SK-N-SH (cell line): ENCODE measurements at regions not wholly inside any gene's neighbourhood (a gene's known extent, or its start where the extent isn't known, plus 50 kb on each side); places are given as distances from the start of the nearest gene placed in this dataset.
"Not testable (repeated sequence)": the region's sequence is repeated elsewhere in the genome, so short reads cannot be mapped to it uniquely, and the experiment has no call there.

Source experiments
- CTCF ChIA-PET: fragments of 300-600, 350-600 bp; formaldehyde crosslinking; extraction: SDS; loops from one replicate; lab custom pipeline; 2021; lab: Yijun Ruan, JAX
- POLR2A ChIA-PET: fragments of 350-600 bp; sonication (Branson Sonifier 250); formaldehyde crosslinking; extraction: SDS; loops from one replicate; lab custom pipeline; 2020; ENCODE audit warnings: antibody characterized with exemption, inconsistent platforms; lab: Yijun Ruan, JAX
- DNase-seq: peaks from one replicate; pipeline ENCODE4 v3.0.0; 2012
- H2AFZ ChIP-seq: fragments of 200-600 bp; sonication (generic); 2 replicates; pipeline ENCODE4 v1.8.1; 2016; ENCODE audit warnings: antibody characterized with exemption, mild to moderate bottlenecking, low read depth
- H3F3A ChIP-seq: fragments of 200-600 bp; sonication (generic); replicated peaks from 2 replicates; pipeline ENCODE3; 2016; ENCODE audit warnings: antibody characterized with exemption, mild to moderate bottlenecking; ENCODE audit not compliant: insufficient read depth
- H3K27ac ChIP-seq, 2 experiments: fragments of 200-500 bp in 1 of 2; fragments of 200-600 bp in 1 of 2; sonication (Bioruptor generic) in 1 of 2; sonication (generic), shearing (Covaris generic) in 1 of 2; 2 replicates each; pipeline versions ENCODE4 v1.5.1 to v1.6.1; 2014 to 2016; ENCODE audit warnings: low read depth in 2 of 2, inconsistent platforms in 1 of 2, low read length in 1 of 2, mild to moderate bottlenecking in 1 of 2, mixed read lengths in 1 of 2
- H3K27me3 ChIP-seq: fragments of 200-600 bp; sonication (generic), shearing (Covaris generic); 2 replicates; pipeline ENCODE4 v1.6.1; 2016; ENCODE audit warnings: mixed run types; ENCODE audit not compliant: insufficient read depth
- H3K36me3 ChIP-seq, 2 experiments: fragments of 200-500 bp in 1 of 2; fragments of 200-600 bp in 1 of 2; sonication (Bioruptor generic) in 1 of 2; sonication (generic) in 1 of 2; replicated peaks in 1 of 2; 2 replicates each; pipeline versions ENCODE3 to v1.5.1; 2014 to 2016; ENCODE audit warnings: low read length in 1 of 2, mild to moderate bottlenecking in 1 of 2; ENCODE audit not compliant: insufficient read depth in 2 of 2, control insufficient read depth in 1 of 2
- H3K4me1 ChIP-seq, 2 experiments: fragments of 200-500 bp in 1 of 2; fragments of 200-600 bp in 1 of 2; sonication (Bioruptor generic) in 1 of 2; sonication (generic), shearing (Covaris generic) in 1 of 2; 2 replicates each; pipeline versions ENCODE4 v1.5.1 to v1.6.1; 2014 to 2016; ENCODE audit warnings: low read depth in 1 of 2, low read length in 1 of 2, mixed run types in 1 of 2; ENCODE audit not compliant: insufficient read depth in 2 of 2, control insufficient read depth in 1 of 2
- H3K4me2 ChIP-seq: fragments of 200-600 bp; sonication (generic), shearing (Covaris generic); 2 replicates; pipeline ENCODE4 v1.6.1; 2017; ENCODE audit warnings: mixed run types
- H3K4me3 ChIP-seq, 2 experiments: fragments of 200-500 bp in 1 of 2; fragments of 200-600 bp in 1 of 2; sonication (Bioruptor generic) in 1 of 2; sonication (generic), shearing (Covaris generic) in 1 of 2; 2 replicates each; pipeline versions ENCODE4 v1.5.1 to v1.8.1; 2014 to 2016; ENCODE audit warnings: low read depth in 2 of 2, inconsistent platforms in 1 of 2, low read length in 1 of 2, mild to moderate bottlenecking in 1 of 2, mixed read lengths in 1 of 2, moderate library complexity in 1 of 2
- H3K79me2 ChIP-seq: fragments of 200-600 bp; sonication (generic); 2 replicates; pipeline ENCODE4 v1.8.1; 2017; ENCODE audit warnings: mild to moderate bottlenecking; ENCODE audit not compliant: insufficient read depth
- H3K9ac ChIP-seq: fragments of 200-600 bp; sonication (generic); 2 replicates; pipeline ENCODE4 v1.6.1; 2017; ENCODE audit warnings: mixed run types
- H3K9me2 ChIP-seq: fragments of 200-600 bp; sonication (generic); 2 replicates; pipeline ENCODE4 v1.6.1; 2017; ENCODE audit warnings: mixed run types
- H3K9me3 ChIP-seq: fragments of 200-600 bp; sonication (generic); 2 replicates; pipeline ENCODE4 v1.6.1; 2017; ENCODE audit warnings: mixed run types, mild to moderate bottlenecking, moderate library complexity
- H4K20me1 ChIP-seq: fragments of 200-600 bp; sonication (generic); 2 replicates; pipeline ENCODE4 v1.6.1; 2017; ENCODE audit warnings: mild to moderate bottlenecking, mixed run types; ENCODE audit not compliant: insufficient read depth
- EP300 ChIP-seq, 2 experiments: IDR thresholded peaks; 2 replicates each; pipeline versions ENCODE4 v1.4.0 to v1.6.1; 2012; ENCODE audit warnings: borderline replicate concordance in 1 of 2, low read depth in 1 of 2, low read length in 1 of 2
- EZH2phosphoT487 ChIP-seq: fragments of 200-600 bp; sonication (generic); IDR thresholded peaks from 2 replicates; pipeline ENCODE4 v1.6.1; 2017; ENCODE audit warnings: low read depth, mixed run types, mild to moderate bottlenecking, antibody characterized with exemption, moderate library complexity, borderline replicate concordance
- FOSL2 ChIP-seq: IDR thresholded peaks from 2 replicates; pipeline ENCODE4 v1.4.0; 2012; ENCODE audit warnings: low read depth, mild to moderate bottlenecking, moderate library complexity, borderline replicate concordance
- NRF1 ChIP-seq: IDR thresholded peaks from 2 replicates; pipeline ENCODE4 v1.6.1; 2012; ENCODE audit warnings: low read depth, mild to moderate bottlenecking, low read length
- SIN3A ChIP-seq: IDR thresholded peaks from 2 replicates; pipeline ENCODE4 v1.6.1; 2012; ENCODE audit warnings: low read depth, mild to moderate bottlenecking, low read length, moderate library complexity, borderline replicate concordance
- WGBS: methylation state at CpG from one replicate; pipeline ENCODE4 v1.1.6; 2017; ENCODE audit warnings: low lambda C conversion rate; 5-methylcytosine and 5-hydroxymethylcytosine counted together
- TF ChIP-seq, protein P1 (sequence below): IDR thresholded peaks from 2 replicates; pipeline ENCODE4 v1.4.0; 2012; ENCODE audit warnings: low read depth, borderline replicate concordance
- TF ChIP-seq, protein P2 (sequence below): IDR thresholded peaks from 2 replicates; pipeline ENCODE4 v1.4.0; 2012; ENCODE audit warnings: low read depth, borderline replicate concordance
- TF ChIP-seq, protein P3 (sequence below): IDR thresholded peaks from 2 replicates; pipeline ENCODE4 v1.6.1; 2012; ENCODE audit warnings: mild to moderate bottlenecking, low read depth, low read length, moderate library complexity
- TF ChIP-seq, protein P4 (sequence below): fragments of 150-350 bp; IDR thresholded peaks from 2 replicates; pipeline ENCODE4 v1.6.1; 2017; ENCODE audit warnings: antibody characterized with exemption, low read length, low read depth, borderline replicate concordance

DNA sequence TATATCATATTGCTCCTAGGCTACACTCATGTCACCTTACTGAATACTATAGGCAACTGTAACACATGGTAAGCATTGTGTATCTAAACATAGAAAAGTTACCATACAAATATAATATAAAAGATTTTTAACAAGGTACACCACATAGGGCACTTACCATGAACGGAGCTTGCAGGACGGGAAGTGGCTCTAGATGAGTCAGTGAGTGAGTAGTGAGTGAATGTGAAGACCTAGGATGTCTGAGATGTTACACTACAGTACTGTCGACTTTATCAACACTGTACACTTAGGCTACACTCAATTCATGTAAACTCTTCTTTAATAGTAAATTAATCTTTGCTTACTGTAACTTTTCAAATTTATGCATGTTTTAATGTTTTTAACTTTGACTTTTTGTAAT, 81.0 kb upstream of the PLD5 start:
- H3K36me3 ChIP-seq = no peaks in the 10 kb centered on the region
- CTCF ChIA-PET = interaction anchor here (1.0 kb wide), 1 partner anchor 8 kb away, joined by 3 read pairs; no protein-coding TSS in a partner anchor
- TF ChIP-seq NRF1 (no peak), EZH2phosphoT487 (no peak), EP300 (IDR thresholded peaks at IDR 0.05; ENCODE audit: borderline replicate concordance in 1 of 2, low read depth in 1 of 2, low read length in 1 of 2) (no peak), SIN3A (no peak)
- TF ChIP-seq, protein P1, sequence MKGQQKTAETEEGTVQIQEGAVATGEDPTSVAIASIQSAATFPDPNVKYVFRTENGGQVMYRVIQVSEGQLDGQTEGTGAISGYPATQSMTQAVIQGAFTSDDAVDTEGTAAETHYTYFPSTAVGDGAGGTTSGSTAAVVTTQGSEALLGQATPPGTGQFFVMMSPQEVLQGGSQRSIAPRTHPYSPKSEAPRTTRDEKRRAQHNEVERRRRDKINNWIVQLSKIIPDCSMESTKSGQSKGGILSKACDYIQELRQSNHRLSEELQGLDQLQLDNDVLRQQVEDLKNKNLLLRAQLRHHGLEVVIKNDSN = no peak
- TF ChIP-seq, protein P2, sequence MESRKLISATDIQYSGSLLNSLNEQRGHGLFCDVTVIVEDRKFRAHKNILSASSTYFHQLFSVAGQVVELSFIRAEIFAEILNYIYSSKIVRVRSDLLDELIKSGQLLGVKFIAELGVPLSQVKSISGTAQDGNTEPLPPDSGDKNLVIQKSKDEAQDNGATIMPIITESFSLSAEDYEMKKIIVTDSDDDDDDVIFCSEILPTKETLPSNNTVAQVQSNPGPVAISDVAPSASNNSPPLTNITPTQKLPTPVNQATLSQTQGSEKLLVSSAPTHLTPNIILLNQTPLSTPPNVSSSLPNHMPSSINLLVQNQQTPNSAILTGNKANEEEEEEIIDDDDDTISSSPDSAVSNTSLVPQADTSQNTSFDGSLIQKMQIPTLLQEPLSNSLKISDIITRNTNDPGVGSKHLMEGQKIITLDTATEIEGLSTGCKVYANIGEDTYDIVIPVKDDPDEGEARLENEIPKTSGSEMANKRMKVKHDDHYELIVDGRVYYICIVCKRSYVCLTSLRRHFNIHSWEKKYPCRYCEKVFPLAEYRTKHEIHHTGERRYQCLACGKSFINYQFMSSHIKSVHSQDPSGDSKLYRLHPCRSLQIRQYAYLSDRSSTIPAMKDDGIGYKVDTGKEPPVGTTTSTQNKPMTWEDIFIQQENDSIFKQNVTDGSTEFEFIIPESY = no peak
- TF ChIP-seq, protein P3, sequence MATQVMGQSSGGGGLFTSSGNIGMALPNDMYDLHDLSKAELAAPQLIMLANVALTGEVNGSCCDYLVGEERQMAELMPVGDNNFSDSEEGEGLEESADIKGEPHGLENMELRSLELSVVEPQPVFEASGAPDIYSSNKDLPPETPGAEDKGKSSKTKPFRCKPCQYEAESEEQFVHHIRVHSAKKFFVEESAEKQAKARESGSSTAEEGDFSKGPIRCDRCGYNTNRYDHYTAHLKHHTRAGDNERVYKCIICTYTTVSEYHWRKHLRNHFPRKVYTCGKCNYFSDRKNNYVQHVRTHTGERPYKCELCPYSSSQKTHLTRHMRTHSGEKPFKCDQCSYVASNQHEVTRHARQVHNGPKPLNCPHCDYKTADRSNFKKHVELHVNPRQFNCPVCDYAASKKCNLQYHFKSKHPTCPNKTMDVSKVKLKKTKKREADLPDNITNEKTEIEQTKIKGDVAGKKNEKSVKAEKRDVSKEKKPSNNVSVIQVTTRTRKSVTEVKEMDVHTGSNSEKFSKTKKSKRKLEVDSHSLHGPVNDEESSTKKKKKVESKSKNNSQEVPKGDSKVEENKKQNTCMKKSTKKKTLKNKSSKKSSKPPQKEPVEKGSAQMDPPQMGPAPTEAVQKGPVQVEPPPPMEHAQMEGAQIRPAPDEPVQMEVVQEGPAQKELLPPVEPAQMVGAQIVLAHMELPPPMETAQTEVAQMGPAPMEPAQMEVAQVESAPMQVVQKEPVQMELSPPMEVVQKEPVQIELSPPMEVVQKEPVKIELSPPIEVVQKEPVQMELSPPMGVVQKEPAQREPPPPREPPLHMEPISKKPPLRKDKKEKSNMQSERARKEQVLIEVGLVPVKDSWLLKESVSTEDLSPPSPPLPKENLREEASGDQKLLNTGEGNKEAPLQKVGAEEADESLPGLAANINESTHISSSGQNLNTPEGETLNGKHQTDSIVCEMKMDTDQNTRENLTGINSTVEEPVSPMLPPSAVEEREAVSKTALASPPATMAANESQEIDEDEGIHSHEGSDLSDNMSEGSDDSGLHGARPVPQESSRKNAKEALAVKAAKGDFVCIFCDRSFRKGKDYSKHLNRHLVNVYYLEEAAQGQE = no peak
- TF ChIP-seq, protein P4, sequence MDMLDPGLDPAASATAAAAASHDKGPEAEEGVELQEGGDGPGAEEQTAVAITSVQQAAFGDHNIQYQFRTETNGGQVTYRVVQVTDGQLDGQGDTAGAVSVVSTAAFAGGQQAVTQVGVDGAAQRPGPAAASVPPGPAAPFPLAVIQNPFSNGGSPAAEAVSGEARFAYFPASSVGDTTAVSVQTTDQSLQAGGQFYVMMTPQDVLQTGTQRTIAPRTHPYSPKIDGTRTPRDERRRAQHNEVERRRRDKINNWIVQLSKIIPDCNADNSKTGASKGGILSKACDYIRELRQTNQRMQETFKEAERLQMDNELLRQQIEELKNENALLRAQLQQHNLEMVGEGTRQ = no peak
- POLR2A ChIA-PET = no interaction called here
- no peak overlapping the region for H3K4me2 ChIP-seq
- no peaks in the 10 kb centered on the region for H3K9me2 ChIP-seq
- no peaks in the 10 kb centered on the region for H4K20me1 ChIP-seq
- H3K79me2 ChIP-seq = no peaks in the 10 kb centered on the region
- DNase-seq = no peak
- H3K9ac ChIP-seq = no peak overlapping the region
- no peaks in the 10 kb centered on the region for H3K9me3 ChIP-seq
- no peaks in the 10 kb centered on the region for H3F3A ChIP-seq
- H2AFZ ChIP-seq = no peak overlapping the region
- H3K4me1 ChIP-seq = no peaks in the 10 kb centered on the region
- WGBS = 22% methylated on average over 3 of the region's 3 CpGs
- H3K27ac ChIP-seq = no peak overlapping the region
- no peaks in the 10 kb centered on the region for H3K27me3 ChIP-seq
- H3K4me3 ChIP-seq = no peak overlapping the region

DNA sequence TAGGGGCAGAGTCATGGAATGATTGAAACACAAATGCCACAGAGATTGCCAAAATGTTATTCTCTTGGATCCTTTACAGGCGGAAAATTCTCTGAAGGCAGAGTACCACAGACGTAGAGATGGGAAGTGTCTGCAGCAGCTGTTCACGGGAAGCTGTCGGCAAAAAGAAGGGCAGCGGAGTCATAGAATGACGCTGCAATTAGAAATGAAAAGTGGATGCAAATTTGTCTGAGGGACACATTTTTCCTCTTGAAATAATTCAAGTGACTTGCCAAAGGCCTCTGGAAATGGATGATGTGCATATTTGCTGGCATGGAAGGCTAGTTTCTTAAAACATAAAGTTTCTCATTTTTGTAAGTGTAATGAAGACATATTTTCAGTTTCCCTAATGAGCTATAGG, 77.5 kb upstream of the PLD5 start:
- WGBS = 51% methylated on average over 6 of the region's 6 CpGs
- H3K4me3 ChIP-seq = no peak overlapping the region
- no peak overlapping the region for H2AFZ ChIP-seq
- TF ChIP-seq, protein P1 = no peak
- no peak for TF ChIP-seq FOSL2
- H3K36me3 ChIP-seq = no peaks in the 10 kb centered on the region
- H3K4me1 ChIP-seq = no peaks in the 10 kb centered on the region
- no peaks in the 10 kb centered on the region for H3K79me2 ChIP-seq
- H3K27ac ChIP-seq = no peak overlapping the region
- POLR2A ChIA-PET = no interaction called here
- DNase-seq = no peak
- no peak overlapping the region for H3K9ac ChIP-seq
- CTCF ChIA-PET = no interaction called here
- H3K9me2 ChIP-seq = no peaks in the 10 kb centered on the region
- H3K4me2 ChIP-seq = no peak overlapping the region
- H3F3A ChIP-seq = no peaks in the 10 kb centered on the region
- no peaks in the 10 kb centered on the region for H4K20me1 ChIP-seq
- no peaks in the 10 kb centered on the region for H3K27me3 ChIP-seq
- peaks cover 5% of the 10 kb centered on the region; the same call in 1 of the 2 replicates for H3K9me3 ChIP-seq

DNA sequence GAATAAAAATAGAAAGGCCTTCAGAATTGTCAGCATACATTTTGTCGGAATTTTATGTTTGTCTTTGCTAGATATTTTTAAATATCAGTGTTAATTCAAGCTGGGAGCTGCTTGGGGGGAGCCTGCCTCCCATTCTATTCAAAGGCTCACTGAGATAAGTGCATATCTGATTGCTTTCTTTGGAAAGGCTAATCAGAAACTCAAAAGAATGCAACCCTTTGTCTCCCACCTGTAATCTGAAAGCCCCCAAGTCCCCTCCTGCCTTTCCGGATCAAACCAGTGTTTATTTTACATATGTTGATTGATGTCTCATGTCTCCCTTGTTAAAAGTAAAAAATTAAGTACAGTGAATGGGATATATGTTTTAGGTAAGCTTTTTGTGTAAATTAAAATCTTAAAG, 69.3 kb upstream of the PLD5 start:
- H3K9me2 ChIP-seq, H3F3A ChIP-seq, H3K79me2 ChIP-seq, H4K20me1 ChIP-seq, H3K36me3 ChIP-seq, H3K9ac ChIP-seq, H3K4me2 ChIP-seq, POLR2A ChIA-PET, H3K27ac ChIP-seq, H3K4me3 ChIP-seq, H3K27me3 ChIP-seq, H3K9me3 ChIP-seq, CTCF ChIA-PET, DNase-seq, H2AFZ ChIP-seq, H3K4me1 ChIP-seq: not testable (repeated sequence)
- 27% methylated on average over 2 of the region's 2 CpGs for WGBS
